GM18519 (cell line): ENCODE measurements at regions not wholly inside any gene's neighbourhood (a gene's known extent, or its start where the extent isn't known, plus 50 kb on each side); places are given as distances from the start of the nearest gene placed in this dataset.

Experiments used
- ATAC-seq: cut with Tn5 transposase; IDR thresholded peaks from one replicate; pipeline ENCODE4 v1.9.1; 2021; ENCODE audit warnings: mild to moderate bottlenecking, moderate library complexity; ENCODE audit not compliant: unreplicated experiment, low FRiP score

DNA sequence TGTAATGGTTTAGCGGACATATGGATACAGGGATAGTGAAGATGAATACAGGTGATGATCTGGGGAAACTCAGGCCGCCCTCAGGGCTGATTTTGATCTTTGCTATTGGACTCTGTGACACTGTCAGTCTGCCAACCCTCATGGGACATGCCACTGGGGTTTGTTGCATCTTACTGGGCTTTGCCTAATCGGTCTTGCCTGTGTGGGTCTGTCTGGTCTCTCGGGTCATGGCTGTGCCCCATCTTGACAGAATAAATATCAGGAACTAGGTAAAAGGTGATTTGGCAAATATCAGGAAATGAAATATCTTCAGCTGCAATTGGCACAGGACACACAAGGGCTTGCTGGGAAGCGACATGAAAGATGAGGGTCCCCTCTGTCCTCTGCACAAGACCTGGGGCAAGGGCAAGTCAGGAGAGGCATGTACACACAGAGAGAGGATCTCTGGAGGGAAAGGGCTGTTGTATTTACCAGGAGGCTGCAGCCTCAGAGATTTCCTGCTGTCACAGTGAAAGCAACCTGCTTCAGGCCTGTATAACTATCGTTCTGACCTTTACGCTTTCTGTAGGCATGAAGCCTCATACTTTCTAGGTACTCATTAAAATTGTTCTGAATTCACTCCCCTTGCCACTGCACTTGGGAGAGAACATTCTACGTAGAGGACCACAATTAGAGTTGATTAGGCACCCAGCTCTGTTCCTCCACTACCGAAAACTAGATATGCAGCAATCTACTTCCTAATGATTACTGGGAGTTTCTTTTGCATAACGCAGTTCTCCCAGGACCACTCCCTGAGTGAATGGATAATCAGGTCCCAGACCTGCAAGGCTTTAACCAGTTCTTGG, 52.0 kb upstream of the GADD45A start:
- no peak for ATAC-seq

DNA sequence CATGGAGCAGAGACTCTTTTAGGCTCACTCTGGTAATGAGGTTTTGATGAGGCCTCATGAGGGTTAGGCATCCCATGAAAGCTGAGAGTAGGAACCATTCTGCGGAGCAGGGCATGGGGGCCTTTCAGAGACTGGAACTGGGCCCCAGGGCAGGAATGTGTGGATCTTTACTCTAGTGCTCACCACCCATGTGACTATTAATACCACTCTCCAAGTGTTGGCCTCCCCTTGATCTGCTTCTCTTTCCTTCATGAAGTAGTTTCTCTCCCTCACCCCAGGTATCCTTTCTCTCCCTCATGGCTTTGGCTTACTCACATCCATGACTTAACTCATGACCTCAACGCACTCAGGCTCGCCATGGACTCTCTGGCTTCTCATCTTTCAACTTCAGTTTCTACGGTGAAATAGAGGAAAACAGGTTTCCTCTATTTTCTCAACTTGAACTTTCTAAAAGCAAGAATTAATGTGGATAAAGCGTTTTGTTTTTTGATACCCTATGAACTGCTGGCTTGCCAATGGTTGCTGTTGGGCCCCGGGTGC, 50.5 kb upstream of the GADD45A start:
- ATAC-seq: no peak

DNA sequence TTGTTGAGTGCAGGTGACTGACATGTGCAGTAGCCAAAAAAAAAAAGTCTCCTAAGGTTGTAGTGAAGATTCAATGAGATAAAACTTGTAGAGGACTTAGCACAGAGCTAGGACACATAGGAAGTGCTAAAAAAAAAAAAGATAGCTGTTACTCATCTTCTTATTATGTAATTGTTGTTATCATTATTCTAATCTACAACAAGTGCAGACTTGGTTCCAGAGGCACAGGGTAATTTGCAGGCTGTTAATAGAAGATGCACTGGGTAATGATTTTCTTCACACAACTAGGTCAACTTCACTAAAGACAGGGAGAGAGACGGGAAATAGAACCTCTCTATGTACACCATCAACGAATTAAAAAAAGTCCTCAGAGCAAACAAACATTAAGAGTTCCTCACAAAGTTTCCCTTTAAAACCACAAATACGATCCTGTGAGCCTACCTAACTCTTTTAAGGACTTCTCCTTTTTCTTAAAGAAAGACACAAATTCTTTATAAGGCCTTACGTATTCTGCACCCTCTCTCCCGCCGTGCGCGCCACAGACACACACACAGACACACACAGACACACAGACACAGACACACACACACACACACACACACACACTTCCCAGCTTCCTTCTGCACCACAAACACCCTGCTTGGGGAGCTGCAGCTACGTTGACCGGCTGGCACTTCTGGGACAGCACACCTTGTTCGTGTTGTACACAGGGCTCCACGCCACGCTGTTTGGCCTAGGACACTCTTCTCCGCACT, 49.8 kb upstream of the GADD45A start:
- no peak for ATAC-seq
